Activated naive CD4-positive, alpha-beta T cell treated with anti-CD3 and anti-CD28 coated beads, Interleukin-2, amount 50 U/mL, for 72 hours (primary cell): ENCODE measurements at regions not wholly inside any gene's neighbourhood (a gene's known extent, or its start where the extent isn't known, plus 50 kb on each side); places are given as distances from the start of the nearest gene placed in this dataset.

Source experiments
- ATAC-seq, 2 donors: fragments of 150-1000 bp; cut with Tn5 transposase; 2 replicates each; pipeline ENCODE4 v1.10.0; 2021; ENCODE audit warnings: mild to moderate bottlenecking in 2 of 2, moderate library complexity in 2 of 2
- DNase-seq, 2 donors: peaks; one replicate each; pipeline ENCODE4 v3.0.0; 2021 to 2022; ENCODE audit warnings: low spot score in 2 of 2
- H3K27ac Mint-ChIP-seq, 2 donors: one replicate each; pipeline ENCODE4 v1.8.0; 2022; ENCODE audit warnings: mild to moderate bottlenecking in 2 of 2, mixed read lengths in 2 of 2
- H3K36me3 Mint-ChIP-seq, 2 donors: one replicate each; pipeline ENCODE4 v1.8.0; 2022; ENCODE audit warnings: mixed read lengths in 2 of 2
- H3K9me3 Mint-ChIP-seq, 2 donors: one replicate each; pipeline ENCODE4 v1.8.0; 2022; ENCODE audit warnings: mixed read lengths in 2 of 2

DNA sequence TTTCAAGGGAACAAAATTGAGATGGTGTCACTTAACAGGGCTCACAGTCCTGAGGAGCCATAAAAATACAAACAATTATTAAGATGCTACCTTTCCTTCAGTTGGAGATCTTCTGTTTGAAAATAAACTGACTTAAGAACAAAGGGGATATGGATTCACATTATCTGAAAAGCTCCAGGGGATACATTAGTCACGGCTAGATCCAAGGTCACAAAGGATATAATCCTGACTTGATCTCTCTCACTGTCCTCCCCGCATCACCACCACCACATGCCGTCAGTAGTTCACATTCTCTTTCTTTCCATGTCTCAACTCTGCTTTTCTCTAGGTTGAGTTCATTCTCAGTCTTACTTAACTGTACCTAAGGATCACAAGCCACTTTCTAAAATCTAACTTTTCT lies 530.4 kb upstream of the MARCKS start:
- ATAC-seq: no peak
- Mint-ChIP-seq H3K36me3 (no peaks in the 10 kb centered on the region), H3K9me3 (no peaks in the 10 kb centered on the region), H3K27ac (no peak overlapping the region)
- DNase-seq: no peak

DNA sequence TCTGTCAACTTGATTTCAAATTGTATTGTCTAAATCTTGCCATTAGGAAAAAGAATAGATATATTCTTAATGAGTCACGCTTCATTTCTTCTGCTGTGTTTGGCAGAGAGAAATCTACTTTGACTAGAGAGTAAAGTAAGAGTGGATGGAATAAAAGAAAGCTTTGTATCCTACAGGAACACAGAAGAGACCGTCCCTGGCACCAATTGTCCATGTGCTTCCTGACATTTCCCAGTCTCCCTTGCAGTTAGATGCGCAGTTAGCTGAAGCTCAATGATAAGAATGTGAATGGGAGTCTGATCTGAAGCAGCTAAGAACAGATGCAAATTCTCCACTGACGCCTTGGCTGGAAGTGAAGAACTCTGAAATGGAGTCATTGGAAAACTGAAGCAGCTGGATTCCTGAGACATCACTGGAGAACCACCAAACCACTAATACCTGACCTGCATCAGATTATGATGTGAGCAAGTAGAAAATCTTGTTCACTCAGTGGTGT lies 528.2 kb upstream of the MARCKS start:
- Mint-ChIP-seq H3K9me3 (peaks cover 0 to 6% of the 10 kb centered on the region in 2 donors), H3K27ac (no peak overlapping the region), H3K36me3 (no peaks in the 10 kb centered on the region)
- ATAC-seq (no peak), DNase-seq (no peak)

DNA sequence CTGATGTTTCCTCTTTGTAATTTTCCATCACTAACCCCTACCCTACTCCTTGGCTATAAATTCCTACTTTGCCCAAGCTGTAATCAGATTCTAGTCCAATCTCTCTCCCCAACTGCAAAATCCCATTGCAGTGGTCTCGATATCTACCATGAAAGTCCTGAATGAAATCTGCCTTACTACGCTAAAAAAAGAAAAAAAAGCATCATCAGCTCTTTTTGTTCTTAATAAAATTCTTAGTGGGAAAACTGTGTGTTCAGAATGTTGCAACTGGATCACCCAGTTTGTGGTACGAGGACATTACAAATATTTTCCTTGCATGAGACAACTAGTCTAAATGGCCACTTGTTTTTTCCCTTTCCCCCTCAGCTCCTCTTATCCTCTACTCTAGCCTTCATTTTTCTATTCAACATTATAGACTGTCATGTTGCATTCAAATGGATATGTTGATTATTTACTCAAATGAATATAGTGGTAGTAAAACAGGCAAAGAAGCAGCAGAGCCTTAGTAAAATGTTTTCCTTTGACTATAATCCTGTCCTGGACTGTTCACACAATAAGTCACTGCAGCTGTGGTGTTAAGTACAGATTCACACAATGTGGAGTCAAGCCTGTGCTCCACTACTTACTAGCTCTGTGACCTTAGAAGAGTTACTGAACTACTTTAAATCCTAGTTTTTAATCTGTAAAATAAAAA lies 527.1 kb upstream of the MARCKS start:
- Mint-ChIP-seq H3K36me3 (no peaks in the 10 kb centered on the region), H3K27ac (no peak overlapping the region), H3K9me3 (peaks cover 0 to 6% of the 10 kb centered on the region in 2 donors)
- DNase-seq (no peak), ATAC-seq (no peak)

DNA sequence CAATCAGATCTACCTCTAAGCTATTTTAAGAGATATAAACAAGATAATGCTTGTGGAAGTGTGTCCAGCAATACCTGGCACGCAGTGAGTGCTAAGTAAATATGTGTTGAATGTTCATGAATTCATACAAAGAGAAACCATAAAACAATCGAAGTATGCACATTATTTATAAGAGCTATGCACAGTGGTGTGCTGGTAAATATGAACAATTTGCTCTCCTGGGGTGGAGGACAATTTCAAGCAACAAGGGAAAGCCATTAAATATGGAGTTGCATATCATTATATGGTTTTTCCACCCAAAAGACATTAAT lies 526.6 kb upstream of the MARCKS start:
- no peak for ATAC-seq
- Mint-ChIP-seq H3K36me3 (no peaks in the 10 kb centered on the region), H3K9me3 (peaks cover 0 to 6% of the 10 kb centered on the region in 2 donors), H3K27ac (no peak overlapping the region)
- DNase-seq: no peak

DNA sequence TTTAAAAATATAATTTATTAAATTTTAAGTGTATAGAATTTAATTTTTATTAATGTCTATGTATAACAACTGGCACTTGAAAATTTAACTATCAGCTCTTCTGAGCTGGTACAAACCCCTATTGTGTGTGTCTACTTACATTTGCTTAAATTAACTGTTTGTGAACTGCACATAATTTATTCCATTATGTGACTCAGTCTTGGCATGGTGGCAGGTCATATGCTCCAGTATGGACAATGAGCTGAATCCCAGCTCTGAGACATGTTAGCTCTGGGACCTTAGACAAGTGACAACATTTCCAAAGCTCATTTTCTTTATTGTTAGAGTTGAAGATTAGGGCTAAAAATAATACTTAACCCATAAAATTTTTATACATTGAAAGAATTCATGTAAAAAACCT lies 526.1 kb upstream of the MARCKS start:
- ATAC-seq: no peak
- H3K27ac Mint-ChIP-seq: no peak overlapping the region
- H3K9me3 Mint-ChIP-seq: peaks cover 0 to 6% of the 10 kb centered on the region in 2 donors
- no peaks in the 10 kb centered on the region for H3K36me3 Mint-ChIP-seq
- DNase-seq: no peak

DNA sequence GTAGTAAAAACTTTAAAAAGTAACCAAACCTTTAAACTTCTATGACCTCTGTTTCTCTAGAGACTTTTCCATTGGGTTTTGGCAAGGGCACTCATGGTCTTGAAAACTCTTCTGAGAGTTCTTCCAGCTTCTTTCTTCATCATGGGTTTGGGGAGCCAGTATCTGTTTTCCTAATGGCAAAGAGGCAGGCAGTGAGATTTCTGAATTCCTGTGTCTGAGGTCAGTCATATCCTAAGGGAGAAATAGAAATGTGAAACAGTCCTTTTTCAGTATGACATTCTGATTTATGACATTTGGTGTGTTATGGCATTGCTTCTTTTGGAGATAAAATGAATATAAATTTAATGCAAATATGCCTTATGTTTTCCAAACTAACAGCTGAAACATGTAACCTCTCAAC lies 518.5 kb upstream of the MARCKS start:
- Mint-ChIP-seq H3K36me3 (no peaks in the 10 kb centered on the region), H3K9me3 (no peaks in the 10 kb centered on the region), H3K27ac (no peak overlapping the region)
- ATAC-seq: no peak
- no peak for DNase-seq

DNA sequence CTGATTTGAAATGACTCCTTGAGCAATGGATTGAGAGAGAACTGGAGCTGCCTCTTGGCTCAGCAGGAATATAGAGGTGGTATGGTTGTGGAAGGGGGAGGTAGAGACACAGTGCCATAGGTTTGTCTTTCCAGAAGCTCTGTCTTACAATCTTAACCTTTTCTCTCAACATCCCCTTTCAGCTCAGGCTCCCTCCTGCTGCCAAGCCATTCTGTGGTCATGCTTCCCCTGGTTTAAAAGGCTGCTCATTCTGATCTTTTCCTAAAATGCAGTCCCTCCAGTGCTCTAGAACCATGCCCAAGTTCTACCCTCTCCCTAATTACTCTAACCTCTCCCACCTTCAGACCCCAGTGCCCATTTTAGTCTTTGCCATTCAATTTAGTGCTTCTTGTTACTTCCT lies 517.9 kb upstream of the MARCKS start:
- ATAC-seq: no peak
- DNase-seq: no peak
- H3K27ac Mint-ChIP-seq: no peak overlapping the region
- H3K36me3 Mint-ChIP-seq: no peaks in the 10 kb centered on the region
- no peaks in the 10 kb centered on the region for H3K9me3 Mint-ChIP-seq

DNA sequence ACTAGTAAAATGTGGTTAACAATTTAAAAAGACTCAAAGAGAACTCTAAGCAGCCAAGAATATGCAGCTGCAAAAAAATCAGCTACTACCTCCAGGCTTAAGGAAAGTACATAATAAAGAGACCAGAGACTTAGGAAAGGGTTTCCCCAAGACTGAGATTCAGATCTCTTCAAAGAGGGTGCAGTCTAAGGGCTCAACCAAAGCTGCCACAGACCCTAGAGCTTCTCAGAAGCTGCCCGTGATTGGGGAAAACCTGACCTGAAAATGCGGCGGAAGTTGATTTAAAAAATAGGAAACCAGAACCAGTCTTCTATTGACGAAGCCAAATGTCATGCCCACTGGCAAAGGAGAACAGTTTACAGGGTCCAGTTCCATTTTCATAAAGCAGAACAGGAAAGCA lies 516.8 kb upstream of the MARCKS start:
- peak overlapping the region in 1 of 2 donors; percentile 19 for H3K27ac Mint-ChIP-seq
- no peak for DNase-seq
- ATAC-seq: no peak
- no peaks in the 10 kb centered on the region for H3K9me3 Mint-ChIP-seq
- no peaks in the 10 kb centered on the region for H3K36me3 Mint-ChIP-seq

DNA sequence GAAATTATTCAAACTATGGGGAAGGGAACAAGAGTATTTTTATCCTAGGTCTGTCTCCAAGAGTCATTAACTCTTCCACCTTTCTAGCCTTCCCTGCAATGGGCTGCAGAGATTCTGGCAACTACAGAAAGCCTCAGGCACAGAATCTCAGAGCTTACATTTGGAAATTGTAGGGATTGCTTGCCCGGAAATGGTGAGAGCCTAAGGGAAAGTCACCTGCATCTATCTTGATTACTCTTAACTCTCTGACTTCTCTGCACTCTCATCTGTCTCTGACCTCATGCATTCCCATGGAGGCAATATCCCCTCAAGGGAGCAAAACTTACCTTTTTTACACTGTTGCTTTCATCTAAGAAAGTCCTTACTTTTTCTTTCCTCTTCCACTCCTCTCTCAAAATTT lies 513.2 kb upstream of the MARCKS start:
- no peak for ATAC-seq
- no peak overlapping the region for H3K27ac Mint-ChIP-seq
- no peaks in the 10 kb centered on the region for H3K9me3 Mint-ChIP-seq

DNA sequence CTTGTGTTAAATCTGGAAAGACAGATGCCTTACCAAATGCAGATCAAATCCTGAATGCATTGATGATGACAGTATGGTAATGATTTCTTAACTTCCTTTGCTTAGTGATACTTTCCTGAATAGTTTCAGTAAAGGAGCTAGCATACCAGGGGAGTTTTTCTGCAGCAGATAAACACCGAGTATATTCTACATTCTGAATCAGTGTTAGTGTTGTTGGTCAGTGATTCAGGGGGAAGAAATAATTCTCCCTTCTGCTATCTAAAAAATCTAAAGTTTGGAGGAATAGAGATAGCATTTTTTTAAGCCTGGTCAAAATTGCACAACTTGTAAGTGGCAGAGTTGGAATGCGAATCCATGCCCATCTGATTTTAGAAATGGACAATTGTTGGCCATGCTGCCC lies 512.2 kb upstream of the MARCKS start:
- DNase-seq (no peak), ATAC-seq (no peak)
- Mint-ChIP-seq H3K9me3 (no peaks in the 10 kb centered on the region), H3K36me3 (no peaks in the 10 kb centered on the region), H3K27ac (no peak overlapping the region)

More for the DNA sequence above, 513.2 kb upstream of the MARCKS start:
- H3K36me3 Mint-ChIP-seq: no peaks in the 10 kb centered on the region
- no peak for DNase-seq

DNA sequence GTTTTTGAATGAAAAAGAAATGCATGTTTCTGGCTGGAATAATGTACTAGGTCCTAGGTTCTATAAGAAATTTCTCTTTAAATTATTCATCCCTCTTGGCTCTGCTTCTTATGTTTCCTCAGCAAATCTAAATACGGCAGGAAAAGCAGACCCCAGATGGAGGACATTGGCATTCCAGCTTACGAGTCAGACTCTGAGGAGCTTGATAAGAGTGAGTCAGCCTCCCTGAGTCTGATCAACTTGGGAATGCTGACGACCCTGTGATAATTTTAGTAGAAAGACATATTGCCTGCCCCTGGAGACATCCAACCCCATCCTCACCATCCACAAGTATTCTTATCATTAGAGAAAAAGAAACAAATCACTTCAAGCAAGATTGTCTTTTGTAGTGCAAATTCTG lies 509.7 kb upstream of the MARCKS start:
- Mint-ChIP-seq H3K36me3 (no peaks in the 10 kb centered on the region), H3K27ac (no peak overlapping the region), H3K9me3 (no peaks in the 10 kb centered on the region)
- no peak for DNase-seq
- no peak for ATAC-seq

DNA sequence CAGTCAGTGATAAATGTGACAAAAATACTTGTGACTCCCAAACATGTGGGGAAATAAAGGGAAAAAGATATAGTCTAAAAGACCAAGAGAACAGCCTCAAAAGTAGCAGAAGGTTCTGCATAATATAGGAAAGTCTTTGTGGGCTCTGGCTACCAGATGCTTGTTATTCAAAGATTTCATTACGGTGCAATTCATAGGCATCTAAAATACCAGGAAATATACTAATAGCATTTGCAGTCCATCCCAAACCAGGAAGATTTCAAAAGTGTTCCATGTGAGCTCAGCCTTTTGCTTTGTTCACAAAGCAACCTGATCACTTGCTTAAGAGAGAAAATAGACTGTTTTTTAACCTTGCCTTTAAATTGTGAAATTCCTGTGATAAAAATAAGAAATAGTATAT lies 506.7 kb upstream of the MARCKS start:
- Mint-ChIP-seq H3K36me3 (no peaks in the 10 kb centered on the region), H3K27ac (no peak overlapping the region), H3K9me3 (no peaks in the 10 kb centered on the region)
- ATAC-seq (no peak), DNase-seq (no peak)

DNA sequence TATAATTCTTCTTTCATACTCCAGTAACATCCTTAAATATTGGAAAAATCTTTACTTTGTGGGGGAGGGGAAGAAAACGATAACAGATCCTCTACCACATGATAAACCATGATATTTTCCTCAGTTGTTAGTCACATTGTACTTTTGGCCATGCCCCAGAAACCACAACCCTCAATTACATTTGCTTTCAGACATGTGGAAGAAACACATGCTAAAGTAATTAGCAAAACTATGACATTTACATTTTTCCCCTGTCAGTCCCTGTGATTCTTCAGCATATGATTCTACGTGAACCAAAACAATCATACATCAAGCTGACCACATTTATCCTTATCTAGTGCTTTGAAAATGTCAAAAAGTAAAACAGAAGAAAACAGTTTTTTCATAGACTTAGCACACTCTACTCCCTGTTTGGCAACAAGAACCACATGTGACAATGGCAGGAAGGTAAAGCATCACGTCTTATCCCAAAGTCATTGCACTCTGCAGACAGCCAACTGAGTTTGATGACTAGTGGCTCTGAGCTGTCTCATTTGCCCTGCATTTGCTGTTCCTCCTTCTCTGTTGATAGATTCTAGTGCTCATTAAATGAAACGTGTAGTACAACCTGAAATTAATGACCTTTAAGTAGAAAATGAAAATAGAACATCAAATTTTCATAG lies 505.8 kb upstream of the MARCKS start:
- no peak for ATAC-seq

DNA sequence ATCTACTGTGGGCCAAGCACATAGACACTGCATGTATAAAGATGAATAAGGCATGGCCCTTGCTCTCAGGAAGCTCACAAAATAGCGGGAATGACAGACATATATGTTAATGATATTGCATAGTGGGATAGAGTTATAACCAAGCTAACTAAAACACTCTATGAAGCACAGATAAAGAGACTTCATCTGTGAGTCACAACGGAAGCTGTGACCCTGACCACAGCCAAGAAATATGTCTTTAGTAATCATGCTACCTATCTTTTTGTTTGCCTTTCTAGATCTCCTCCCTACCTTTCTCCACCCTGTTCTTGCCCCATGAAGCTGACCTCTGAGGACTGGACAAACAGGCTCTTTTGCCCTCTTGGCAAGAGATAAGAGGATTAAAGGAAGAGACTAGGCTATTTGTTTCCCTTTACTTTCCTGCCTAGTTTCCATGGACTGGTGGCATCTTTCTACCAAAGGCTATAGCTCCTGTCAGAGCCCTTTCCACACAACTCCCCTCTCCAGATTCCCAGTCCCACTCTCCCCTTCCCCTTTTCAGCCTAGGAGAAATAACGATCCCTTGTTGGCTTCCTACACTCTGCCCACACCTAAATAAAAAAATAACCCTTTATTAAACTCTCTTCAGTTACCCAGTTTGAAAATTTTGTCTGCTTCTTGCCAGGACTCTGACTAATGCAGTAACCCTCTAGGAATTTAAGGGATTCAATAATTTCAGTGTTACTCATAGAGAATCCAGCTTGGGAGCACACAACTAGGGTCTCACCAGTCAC lies 504.9 kb upstream of the MARCKS start:
- DNase-seq: no peak
- ATAC-seq: no peak
- Mint-ChIP-seq H3K27ac (peak overlapping the region in 1 of 2 donors; percentile 48), H3K9me3 (no peaks in the 10 kb centered on the region), H3K36me3 (no peaks in the 10 kb centered on the region)

More for the DNA sequence above, 505.8 kb upstream of the MARCKS start:
- Mint-ChIP-seq H3K36me3 (no peaks in the 10 kb centered on the region), H3K9me3 (no peaks in the 10 kb centered on the region), H3K27ac (no peak overlapping the region)
- DNase-seq: no peak

DNA sequence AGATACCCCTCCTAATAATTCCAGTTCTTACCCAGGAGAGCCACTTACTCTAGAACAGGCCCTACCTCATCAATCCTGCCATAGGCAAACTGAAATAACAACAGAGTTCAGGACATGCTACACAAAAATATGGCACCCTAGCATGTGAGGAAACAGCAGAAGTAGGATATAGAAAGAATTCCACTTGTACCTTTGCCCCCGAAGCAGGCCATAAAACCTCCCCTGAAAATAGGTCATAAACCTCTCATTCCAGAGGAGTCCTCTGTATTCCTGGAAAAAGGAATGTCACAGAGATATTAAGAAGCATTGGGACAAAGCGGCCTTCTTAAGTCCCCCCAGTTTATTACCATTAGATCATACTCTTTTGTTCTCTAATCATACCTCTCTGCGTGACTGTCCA lies 504.3 kb upstream of the MARCKS start:
- H3K9me3 Mint-ChIP-seq: no peaks in the 10 kb centered on the region
- ATAC-seq: no peak
- H3K27ac Mint-ChIP-seq: peak overlapping the region in 1 of 2 donors; percentile 48
- no peaks in the 10 kb centered on the region for H3K36me3 Mint-ChIP-seq
- no peak for DNase-seq

DNA sequence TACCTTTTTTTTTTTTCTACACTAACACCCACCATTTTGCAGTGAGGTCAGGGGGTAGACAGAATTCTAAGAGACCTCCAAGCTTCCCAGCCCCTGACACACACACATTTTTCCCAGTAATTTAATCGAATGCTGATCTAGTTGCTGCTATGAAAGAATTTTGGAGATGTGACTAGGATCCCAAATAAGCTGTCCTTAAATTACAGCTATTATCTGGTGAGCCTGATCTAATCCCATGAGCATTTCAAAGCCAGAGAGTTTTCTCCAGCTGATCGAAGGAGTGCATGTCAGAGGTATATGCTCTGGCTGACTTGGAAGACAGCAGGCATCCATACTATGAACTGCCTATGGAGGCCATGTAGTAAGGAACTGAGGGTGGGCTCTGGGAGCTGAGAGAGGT lies 503.8 kb upstream of the MARCKS start:
- no peak for DNase-seq
- no peak overlapping the region for H3K27ac Mint-ChIP-seq
- no peaks in the 10 kb centered on the region for H3K9me3 Mint-ChIP-seq
- no peak for ATAC-seq
- H3K36me3 Mint-ChIP-seq: no peaks in the 10 kb centered on the region

DNA sequence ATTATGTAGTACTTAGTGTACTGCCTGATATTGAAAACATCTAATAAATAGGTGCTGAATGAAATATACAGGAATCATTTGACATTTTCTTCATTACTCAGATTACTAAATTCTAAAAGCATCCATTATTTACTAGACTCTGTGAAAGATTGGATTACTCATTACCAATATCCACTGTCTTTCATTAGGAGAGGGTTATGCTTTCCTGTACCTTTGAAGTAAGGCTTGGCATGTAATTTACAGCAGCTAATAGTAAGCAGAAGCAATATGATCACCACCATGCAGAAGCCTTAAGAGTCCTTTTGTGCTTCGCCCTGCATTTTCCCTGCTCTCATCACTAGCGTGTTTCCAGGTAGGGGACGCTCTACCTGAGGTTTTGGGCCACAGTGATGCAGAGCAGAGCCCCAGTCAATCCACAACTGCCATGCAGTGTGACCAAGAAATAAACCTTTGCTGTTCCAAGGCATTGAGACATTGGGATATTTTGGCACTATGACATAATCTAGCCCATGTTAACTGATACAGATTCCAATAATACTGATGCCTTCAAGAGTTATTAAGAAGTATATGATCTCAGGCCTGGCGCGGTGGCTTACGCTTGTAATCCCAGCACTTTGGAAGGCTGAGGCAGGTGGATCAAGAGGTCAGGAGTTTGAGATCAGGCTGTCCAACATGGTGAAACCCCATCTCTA lies 502.8 kb upstream of the MARCKS start:
- no peaks in the 10 kb centered on the region for H3K9me3 Mint-ChIP-seq

More for the DNA sequence above, 502.8 kb upstream of the MARCKS start:
- DNase-seq: no peak
- ATAC-seq: no peak
- Mint-ChIP-seq H3K27ac (no peak overlapping the region), H3K36me3 (no peaks in the 10 kb centered on the region)
